K562 (cell line): ENCODE measurements at regions not wholly inside any gene's neighbourhood (a gene's known extent, or its start where the extent isn't known, plus 50 kb on each side); places are given as distances from the start of the nearest gene placed in this dataset.

Experiments
- AFF4 ChIP-seq: sonication (generic); formaldehyde crosslinking; IDR thresholded peaks from 2 replicates; pipeline ENCODE4 v1.8.0; 2023; ENCODE audit warnings: mild to moderate bottlenecking, missing genetic modification reagents
- COPS2 ChIP-seq: fragments of 450-650 bp; conservative IDR thresholded peaks from 2 replicates; pipeline ENCODE4 v1.6.1; 2016; ENCODE audit warnings: mild to moderate bottlenecking, moderate library complexity
- EHMT2 ChIP-seq: fragments of 450-650 bp; IDR thresholded peaks from 2 replicates; pipeline ENCODE4 v1.6.1; 2018; ENCODE audit warnings: antibody characterized with exemption
- EZH2 ChIP-seq: IDR thresholded peaks from 2 replicates; pipeline ENCODE4 v1.6.1; 2012; ENCODE audit warnings: low read depth, mild to moderate bottlenecking, inconsistent platforms, low read length, borderline replicate concordance
- HES1 ChIP-seq: fragments of 450-650 bp; IDR thresholded peaks from 2 replicates; pipeline ENCODE4 v1.6.1; 2016; ENCODE audit warnings: low read depth, mild to moderate bottlenecking, moderate library complexity
- RCOR1 ChIP-seq, 2 experiments: IDR thresholded peaks; 2 replicates each; pipeline ENCODE4 v1.6.1; 2012; ENCODE audit warnings: low read depth in 2 of 2, low read length in 2 of 2, borderline replicate concordance in 1 of 2, improper control_type of control experiment in 1 of 2
- SMARCB1 ChIP-seq: IDR thresholded peaks from 2 replicates; pipeline ENCODE4 v1.6.1; 2011; ENCODE audit warnings: improper control_type of control experiment, low read depth; ENCODE audit not compliant: insufficient read length
- ZNF354B ChIP-seq: fragments of 250-450 bp; sonication (Bioruptor Pico); IDR thresholded peaks from 2 replicates; pipeline ENCODE4 v1.4.0; 2020
- TF ChIP-seq, protein P1 (sequence below): fragments of 450-650 bp; IDR thresholded peaks from 2 replicates; pipeline ENCODE4 v1.6.1; 2016; ENCODE audit warnings: mild to moderate bottlenecking, moderate library complexity
- TF ChIP-seq, protein P2 (sequence below): fragments of 250-450 bp; sonication (Bioruptor Pico); IDR thresholded peaks from 2 replicates; pipeline ENCODE4 v1.5.0; 2022; ENCODE audit warnings: mild to moderate bottlenecking

- TF ChIP-seq EHMT2 = no peak
- TF ChIP-seq, protein P1, sequence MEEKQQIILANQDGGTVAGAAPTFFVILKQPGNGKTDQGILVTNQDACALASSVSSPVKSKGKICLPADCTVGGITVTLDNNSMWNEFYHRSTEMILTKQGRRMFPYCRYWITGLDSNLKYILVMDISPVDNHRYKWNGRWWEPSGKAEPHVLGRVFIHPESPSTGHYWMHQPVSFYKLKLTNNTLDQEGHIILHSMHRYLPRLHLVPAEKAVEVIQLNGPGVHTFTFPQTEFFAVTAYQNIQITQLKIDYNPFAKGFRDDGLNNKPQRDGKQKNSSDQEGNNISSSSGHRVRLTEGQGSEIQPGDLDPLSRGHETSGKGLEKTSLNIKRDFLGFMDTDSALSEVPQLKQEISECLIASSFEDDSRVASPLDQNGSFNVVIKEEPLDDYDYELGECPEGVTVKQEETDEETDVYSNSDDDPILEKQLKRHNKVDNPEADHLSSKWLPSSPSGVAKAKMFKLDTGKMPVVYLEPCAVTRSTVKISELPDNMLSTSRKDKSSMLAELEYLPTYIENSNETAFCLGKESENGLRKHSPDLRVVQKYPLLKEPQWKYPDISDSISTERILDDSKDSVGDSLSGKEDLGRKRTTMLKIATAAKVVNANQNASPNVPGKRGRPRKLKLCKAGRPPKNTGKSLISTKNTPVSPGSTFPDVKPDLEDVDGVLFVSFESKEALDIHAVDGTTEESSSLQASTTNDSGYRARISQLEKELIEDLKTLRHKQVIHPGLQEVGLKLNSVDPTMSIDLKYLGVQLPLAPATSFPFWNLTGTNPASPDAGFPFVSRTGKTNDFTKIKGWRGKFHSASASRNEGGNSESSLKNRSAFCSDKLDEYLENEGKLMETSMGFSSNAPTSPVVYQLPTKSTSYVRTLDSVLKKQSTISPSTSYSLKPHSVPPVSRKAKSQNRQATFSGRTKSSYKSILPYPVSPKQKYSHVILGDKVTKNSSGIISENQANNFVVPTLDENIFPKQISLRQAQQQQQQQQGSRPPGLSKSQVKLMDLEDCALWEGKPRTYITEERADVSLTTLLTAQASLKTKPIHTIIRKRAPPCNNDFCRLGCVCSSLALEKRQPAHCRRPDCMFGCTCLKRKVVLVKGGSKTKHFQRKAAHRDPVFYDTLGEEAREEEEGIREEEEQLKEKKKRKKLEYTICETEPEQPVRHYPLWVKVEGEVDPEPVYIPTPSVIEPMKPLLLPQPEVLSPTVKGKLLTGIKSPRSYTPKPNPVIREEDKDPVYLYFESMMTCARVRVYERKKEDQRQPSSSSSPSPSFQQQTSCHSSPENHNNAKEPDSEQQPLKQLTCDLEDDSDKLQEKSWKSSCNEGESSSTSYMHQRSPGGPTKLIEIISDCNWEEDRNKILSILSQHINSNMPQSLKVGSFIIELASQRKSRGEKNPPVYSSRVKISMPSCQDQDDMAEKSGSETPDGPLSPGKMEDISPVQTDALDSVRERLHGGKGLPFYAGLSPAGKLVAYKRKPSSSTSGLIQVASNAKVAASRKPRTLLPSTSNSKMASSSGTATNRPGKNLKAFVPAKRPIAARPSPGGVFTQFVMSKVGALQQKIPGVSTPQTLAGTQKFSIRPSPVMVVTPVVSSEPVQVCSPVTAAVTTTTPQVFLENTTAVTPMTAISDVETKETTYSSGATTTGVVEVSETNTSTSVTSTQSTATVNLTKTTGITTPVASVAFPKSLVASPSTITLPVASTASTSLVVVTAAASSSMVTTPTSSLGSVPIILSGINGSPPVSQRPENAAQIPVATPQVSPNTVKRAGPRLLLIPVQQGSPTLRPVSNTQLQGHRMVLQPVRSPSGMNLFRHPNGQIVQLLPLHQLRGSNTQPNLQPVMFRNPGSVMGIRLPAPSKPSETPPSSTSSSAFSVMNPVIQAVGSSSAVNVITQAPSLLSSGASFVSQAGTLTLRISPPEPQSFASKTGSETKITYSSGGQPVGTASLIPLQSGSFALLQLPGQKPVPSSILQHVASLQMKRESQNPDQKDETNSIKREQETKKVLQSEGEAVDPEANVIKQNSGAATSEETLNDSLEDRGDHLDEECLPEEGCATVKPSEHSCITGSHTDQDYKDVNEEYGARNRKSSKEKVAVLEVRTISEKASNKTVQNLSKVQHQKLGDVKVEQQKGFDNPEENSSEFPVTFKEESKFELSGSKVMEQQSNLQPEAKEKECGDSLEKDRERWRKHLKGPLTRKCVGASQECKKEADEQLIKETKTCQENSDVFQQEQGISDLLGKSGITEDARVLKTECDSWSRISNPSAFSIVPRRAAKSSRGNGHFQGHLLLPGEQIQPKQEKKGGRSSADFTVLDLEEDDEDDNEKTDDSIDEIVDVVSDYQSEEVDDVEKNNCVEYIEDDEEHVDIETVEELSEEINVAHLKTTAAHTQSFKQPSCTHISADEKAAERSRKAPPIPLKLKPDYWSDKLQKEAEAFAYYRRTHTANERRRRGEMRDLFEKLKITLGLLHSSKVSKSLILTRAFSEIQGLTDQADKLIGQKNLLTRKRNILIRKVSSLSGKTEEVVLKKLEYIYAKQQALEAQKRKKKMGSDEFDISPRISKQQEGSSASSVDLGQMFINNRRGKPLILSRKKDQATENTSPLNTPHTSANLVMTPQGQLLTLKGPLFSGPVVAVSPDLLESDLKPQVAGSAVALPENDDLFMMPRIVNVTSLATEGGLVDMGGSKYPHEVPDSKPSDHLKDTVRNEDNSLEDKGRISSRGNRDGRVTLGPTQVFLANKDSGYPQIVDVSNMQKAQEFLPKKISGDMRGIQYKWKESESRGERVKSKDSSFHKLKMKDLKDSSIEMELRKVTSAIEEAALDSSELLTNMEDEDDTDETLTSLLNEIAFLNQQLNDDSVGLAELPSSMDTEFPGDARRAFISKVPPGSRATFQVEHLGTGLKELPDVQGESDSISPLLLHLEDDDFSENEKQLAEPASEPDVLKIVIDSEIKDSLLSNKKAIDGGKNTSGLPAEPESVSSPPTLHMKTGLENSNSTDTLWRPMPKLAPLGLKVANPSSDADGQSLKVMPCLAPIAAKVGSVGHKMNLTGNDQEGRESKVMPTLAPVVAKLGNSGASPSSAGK = no peak
- no peak for TF ChIP-seq COPS2
- TF ChIP-seq EZH2 = no peak
- TF ChIP-seq, protein P2, sequence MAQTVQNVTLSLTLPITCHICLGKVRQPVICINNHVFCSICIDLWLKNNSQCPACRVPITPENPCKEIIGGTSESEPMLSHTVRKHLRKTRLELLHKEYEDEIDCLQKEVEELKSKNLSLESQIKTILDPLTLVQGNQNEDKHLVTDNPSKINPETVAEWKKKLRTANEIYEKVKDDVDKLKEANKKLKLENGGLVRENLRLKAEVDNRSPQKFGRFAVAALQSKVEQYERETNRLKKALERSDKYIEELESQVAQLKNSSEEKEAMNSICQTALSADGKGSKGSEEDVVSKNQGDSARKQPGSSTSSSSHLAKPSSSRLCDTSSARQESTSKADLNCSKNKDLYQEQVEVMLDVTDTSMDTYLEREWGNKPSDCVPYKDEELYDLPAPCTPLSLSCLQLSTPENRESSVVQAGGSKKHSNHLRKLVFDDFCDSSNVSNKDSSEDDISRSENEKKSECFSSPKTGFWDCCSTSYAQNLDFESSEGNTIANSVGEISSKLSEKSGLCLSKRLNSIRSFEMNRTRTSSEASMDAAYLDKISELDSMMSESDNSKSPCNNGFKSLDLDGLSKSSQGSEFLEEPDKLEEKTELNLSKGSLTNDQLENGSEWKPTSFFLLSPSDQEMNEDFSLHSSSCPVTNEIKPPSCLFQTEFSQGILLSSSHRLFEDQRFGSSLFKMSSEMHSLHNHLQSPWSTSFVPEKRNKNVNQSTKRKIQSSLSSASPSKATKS (CRISPR knock-in tag) = no peak
- no peak for TF ChIP-seq AFF4 (CRISPR knock-in tag)
- TF ChIP-seq HES1 = no peak
- TF ChIP-seq ZNF354B (CRISPR knock-in tag) = no peak
- TF ChIP-seq RCOR1 (IDR thresholded peaks at IDR 0.05; ENCODE audit: borderline replicate concordance in 1 of 2, low read depth in 2 of 2, low read length in 2 of 2) = no peak
- TF ChIP-seq SMARCB1 = no peak
Observed at GRCh38 chr4:73922766-73923630, 53.8 kb downstream of the CXCL1 start.
